IgD-negative memory B cell (primary cell): ENCODE measurements at regions not wholly inside any gene's neighbourhood (a gene's known extent, or its start where the extent isn't known, plus 50 kb on each side); places are given as distances from the start of the nearest gene placed in this dataset.

Experiments used
- H3K27ac Mint-ChIP-seq, 3 donors: one replicate each; pipeline ENCODE4 v1.8.0; 2020 to 2022; ENCODE audit warnings: mild to moderate bottlenecking in 3 of 3, mixed read lengths in 3 of 3, moderate library complexity in 1 of 3
- H3K27me3 Mint-ChIP-seq: one replicate; pipeline ENCODE4 v1.8.0; 2021; ENCODE audit warnings: mixed read lengths
- H3K36me3 Mint-ChIP-seq: one replicate; pipeline ENCODE4 v1.8.0; 2020; ENCODE audit warnings: mild to moderate bottlenecking, mixed read lengths
- H3K4me1 Mint-ChIP-seq, 3 donors: one replicate each; pipeline ENCODE4 v1.8.0; 2020 to 2022; ENCODE audit warnings: mixed read lengths in 3 of 3, mild to moderate bottlenecking in 1 of 3
- H3K4me3 Mint-ChIP-seq, 4 donors: one replicate each; pipeline ENCODE4 v1.8.0; 2020 to 2022; ENCODE audit warnings: mild to moderate bottlenecking in 4 of 4, mixed read lengths in 4 of 4, moderate library complexity in 3 of 4
- H3K9me3 Mint-ChIP-seq, 3 donors: one replicate each; pipeline ENCODE4 v1.8.0; 2020 to 2021; ENCODE audit warnings: mixed read lengths in 3 of 3, mild to moderate bottlenecking in 1 of 3

DNA sequence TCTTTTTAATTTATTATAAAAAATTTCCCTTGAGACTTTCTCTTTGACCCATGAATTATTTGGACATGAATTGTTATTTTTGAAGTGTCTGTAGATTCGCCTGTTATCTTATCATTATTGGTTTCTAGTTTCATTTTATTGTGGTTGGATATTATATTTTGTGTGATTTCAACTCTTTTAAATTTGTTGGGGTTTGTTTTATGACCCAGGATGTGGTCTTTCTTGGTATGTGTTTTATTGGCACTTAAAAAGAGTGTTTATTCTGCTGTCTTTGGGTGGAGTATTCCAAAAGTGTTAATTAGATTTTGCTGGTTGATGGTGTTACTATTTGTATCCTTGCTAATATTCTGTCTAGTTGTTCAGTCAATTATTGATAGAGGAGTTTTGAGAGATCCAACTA lies 50.5 kb upstream of the GPR141 start:
- Mint-ChIP-seq H3K27me3 (peaks cover 24% of the 10 kb centered on the region), H3K9me3 (peaks cover 8 to 12% (median 9%) of the 10 kb centered on the region in 3 donors), H3K4me3 (no peak overlapping the region), H3K4me1 (no peaks in the 10 kb centered on the region), H3K27ac (no peak overlapping the region), H3K36me3 (no peaks in the 10 kb centered on the region)
